ENCODE measurements at regions not wholly inside any gene's neighbourhood (a gene's known extent, or its start where the extent isn't known, plus 50 kb on each side); places are given as distances from the start of the nearest gene placed in this dataset.
"Not testable (repeated sequence)": the region's sequence is repeated elsewhere in the genome, so short reads cannot be mapped to it uniquely, and the experiment has no call there.

DNA sequence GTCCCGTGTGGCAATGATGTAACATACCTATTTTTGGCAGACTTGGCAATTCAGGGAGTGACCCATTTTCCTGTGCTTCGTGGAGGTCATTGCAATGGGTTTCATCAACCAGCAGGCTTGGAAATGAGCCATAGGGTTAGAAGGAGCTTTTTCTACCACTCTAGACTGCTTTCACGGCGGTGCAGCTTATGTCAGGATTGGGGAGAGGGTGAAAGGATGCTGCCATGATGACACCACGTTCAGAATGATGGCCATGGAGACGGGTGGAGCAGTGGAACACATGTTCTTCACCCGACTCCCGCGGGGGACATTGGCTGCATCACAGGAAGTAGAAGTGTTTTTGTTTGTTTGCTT is 220.2 kb downstream of the EMX2 start:
- in situ Hi-C loops (cut with HindIII; ENCODE audit: low sequenced_read_pairs), result no loop called here
- DNase-seq (ENCODE audit: low spot score), result no peak

DNA sequence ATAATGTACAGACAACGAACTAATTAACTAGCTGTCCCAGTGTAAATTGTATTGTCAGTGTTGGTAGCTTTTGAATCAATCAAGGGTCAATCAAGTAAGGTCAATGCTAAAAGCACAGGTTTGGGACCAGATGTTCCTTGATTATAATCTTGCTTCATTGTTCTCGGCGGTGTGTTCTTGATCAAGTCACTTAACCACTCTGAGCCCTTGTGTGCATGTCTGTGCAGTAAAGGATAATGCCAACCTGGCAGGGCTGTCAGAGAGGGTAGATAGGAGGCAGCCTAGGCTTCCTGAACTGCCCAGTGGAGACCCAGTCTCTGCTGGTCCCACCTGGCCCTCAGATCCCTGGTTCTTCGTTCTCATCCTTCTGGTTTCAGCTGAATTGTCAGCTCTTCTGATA is 221.0 kb downstream of the EMX2 start:
- in situ Hi-C loops (cut with HindIII; ENCODE audit: low sequenced_read_pairs), result no loop called here
- no peak for DNase-seq (ENCODE audit: low spot score)

DNA sequence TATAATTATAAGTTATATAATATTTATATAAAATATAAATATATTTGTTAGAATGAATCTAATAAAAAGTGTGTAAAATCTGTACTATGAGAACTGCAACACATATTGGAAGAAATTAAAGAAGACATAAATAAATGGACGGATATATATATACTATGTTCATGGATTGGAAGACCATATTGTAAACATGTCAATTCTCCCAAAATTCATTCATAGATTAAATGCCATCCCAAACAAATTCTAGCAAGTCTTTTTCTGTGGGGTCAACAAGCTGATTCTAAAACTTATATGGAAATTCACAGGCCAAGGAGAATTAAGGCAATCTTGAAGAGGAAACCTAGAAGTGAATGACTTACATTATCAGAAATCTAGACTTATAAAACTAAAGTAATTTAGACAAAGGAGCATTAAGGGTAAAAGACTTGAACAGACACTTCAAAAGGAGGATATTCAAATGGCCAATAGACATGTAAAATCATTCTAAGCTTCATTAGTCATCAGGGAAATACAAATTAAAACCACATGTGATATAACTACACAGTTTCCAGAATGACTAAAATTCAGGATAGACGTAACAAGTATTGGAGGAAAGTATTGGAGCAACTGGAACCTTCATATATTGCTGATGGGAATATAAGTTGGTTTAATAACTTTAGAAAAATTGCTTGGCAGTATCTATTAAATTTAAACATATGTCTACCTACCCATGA is 225.9 kb downstream of the EMX2 start:
- DNase-seq (ENCODE audit: low spot score), result no peak
- in situ Hi-C loops (cut with HindIII; ENCODE audit: low sequenced_read_pairs), result no loop called here

DNA sequence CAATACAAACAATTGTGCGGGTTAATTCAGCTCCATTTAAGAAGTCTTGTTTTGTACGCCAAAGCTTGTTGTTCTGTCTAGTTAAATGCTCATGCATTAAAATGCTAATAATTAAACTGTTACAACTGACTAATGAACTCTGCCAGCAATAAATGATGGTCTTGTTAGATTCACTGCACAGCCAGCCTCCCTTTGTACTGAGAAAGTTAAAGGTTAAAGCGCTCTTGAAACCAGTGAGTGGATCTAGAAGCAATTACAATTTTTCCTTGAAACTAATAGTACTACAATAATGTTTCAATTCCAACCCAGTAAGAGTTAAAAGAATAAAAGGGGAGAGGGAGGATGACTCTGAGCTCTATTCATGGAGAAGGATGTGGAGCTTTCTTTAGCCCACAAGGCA is 233.0 kb downstream of the EMX2 start:
- DNase-seq (ENCODE audit: low spot score), result no peak
- in situ Hi-C loops (cut with HindIII; ENCODE audit: low sequenced_read_pairs), result no loop called here

DNA sequence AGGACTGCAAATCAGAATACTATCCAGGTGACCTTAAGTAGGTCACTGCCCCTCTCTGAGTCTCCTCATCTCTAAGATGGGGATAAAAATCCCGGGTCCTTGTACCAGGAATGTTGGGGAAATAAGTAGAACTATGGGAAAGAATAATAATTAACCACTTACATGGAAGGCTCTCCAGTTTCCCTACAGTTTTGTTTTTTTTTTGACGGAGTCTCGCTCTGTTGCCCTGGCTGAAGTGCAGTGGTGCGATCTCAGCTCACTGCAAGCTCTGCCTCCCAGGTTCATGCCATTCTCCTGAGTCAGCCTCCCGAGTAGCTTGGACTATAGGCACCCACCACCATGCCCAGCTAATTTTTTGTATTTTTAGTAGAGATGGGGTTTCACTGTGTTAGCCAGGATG is 234.7 kb downstream of the EMX2 start:
- in situ Hi-C loops (cut with HindIII; ENCODE audit: low sequenced_read_pairs); DNase-seq (ENCODE audit: low spot score): not testable (repeated sequence)

DNA sequence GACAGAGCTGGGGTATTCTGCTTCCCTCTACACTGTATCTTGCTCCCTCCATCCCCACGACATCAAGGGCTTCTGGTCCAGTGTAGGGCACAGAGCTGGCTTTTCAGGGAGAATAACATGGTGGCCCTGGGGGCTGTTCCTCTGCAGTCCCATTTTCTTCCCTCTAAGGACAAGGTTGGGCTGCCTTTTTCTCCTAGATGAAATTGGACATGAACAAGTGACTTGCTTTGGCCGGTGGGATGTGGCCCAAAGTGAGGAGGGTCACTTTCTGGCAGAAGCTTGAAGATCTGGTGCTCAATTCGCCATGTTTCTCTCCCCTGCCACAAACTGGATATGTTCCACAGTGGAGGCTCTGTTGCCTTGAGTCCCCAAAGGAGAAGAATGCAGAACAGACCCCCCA is 235.7 kb downstream of the EMX2 start:
- in situ Hi-C loops (cut with HindIII; ENCODE audit: low sequenced_read_pairs), result no loop called here

DNA sequence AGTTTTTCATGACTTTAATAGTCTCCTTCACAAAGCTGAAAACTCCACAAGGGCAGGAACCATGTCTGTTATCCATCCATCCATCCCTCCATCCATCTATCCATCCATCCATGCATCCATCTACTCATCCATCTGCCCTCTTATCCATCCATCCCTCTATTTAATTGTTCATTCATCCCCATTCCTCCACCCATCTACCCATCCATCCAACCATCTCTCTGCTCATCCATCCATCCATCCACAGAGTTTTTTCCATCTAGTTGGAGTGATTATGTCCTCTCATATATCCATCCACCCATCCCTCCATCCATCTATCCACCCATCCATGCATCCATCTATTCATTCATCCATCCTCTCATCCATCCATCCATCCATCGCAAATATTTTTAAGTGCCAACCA is 237.9 kb downstream of the EMX2 start:
- in situ Hi-C loops (cut with HindIII; ENCODE audit: low sequenced_read_pairs), result no loop called here
- no peak for DNase-seq (ENCODE audit: low spot score)

More for the DNA sequence above, 235.7 kb downstream of the EMX2 start:
- DNase-seq (ENCODE audit: low spot score), result no peak

DNA sequence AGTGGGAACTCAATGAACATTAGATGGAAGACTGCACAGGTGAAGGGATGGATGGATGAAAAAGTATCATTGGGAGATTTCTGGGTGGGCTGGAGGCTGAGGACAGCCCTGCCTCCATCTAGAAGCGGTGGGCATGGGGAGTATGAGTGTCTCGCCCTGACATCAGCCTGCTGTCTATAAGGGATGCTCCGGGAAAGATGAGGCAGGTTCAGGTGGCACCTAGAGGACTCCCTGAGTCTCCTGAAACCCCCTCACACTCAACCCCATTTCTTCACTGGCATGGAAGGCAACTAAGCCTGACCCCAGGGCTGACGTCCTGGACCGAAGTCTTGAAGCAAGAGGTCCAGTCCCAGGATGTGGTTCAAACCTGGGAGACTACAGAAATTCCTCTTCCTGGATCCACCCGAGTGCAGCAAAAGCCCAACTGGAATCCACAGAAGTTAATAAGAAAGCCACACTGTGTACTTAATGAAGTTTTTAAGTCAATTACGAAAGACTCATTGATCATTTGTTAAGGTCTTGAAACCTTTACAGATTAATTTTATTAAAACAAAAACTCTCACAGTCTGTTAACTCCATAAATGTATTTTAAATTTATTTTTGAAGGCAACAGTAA is 238.8 kb downstream of the EMX2 start:
- in situ Hi-C loops (cut with HindIII; ENCODE audit: low sequenced_read_pairs), result no loop called here

DNA sequence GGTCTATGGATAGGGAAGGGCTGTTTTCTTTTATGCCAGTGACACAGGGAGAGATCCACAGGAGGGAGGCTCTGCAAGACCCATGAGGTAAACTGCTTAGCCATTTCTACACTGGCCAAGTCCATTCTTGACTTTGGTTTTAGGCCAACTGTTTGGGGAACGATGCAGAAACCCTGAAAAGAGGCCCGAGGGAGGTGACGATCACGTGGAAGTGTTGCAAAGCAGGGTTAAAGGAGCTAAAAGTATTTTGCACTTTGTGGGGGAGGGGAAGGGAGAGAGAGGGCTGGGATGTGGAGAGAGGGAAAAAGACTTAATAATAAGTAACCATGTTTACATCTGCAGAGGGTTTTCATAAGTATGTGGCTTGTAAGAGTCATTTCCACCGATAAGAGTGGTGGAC is 239.7 kb downstream of the EMX2 start:
- in situ Hi-C loops (cut with HindIII; ENCODE audit: low sequenced_read_pairs), result no loop called here
- DNase-seq (ENCODE audit: low spot score), result no peak

More for the DNA sequence above, 238.8 kb downstream of the EMX2 start:
- DNase-seq (ENCODE audit: low spot score), result no peak

DNA sequence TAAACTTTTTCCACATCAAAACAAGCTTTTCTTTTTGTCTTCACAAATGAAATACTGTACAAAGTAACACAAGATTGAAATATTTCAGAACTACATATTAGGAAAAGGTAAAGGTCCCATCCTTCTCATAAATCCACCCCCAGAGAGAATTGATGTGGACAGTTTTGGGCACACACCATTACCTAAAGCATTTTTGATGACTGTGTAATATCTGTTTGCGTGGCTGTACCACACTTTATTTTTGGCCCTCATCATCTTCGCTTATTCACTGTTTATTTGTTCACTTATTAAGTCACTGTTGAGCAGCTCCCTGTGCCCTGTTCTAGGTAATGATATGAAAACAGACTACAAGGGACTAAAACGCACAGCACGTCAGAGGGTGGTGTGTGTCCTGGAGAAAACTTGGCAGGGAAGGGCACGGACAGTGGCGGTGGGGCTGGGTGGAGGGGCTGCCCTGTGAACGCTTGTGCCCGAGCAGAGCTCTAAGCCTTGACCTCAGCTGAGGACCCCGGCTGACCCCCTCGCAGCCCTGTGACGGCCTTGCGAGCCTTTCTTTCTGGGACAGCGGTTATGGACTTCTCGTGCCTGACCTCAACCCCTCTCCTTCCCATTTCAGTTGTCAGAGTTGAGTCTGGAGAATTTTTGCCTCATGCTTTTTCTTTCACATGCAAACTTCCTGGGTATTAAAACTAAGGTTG is 241.3 kb downstream of the EMX2 start:
- DNase-seq (ENCODE audit: low spot score), result no peak
- in situ Hi-C loops (cut with HindIII; ENCODE audit: low sequenced_read_pairs), result no loop called here

DNA sequence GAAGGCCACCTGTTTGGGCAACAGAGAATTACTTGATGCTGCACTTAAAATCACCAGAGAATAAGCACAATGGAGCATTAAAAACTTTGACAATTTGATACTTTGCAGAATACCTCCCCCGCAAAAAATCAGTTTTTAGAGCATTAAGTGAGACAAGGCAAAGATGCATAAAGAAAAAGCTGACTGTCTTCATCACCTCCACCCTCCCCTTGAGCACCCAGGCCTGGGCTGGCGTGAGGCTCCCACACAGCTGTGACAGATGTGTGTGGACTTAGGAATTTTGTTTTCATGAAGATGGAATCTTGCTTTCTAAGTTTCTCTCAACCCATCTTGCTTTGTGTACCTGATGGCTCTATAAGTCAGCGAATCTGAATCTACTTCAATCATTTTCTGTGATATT is 242.2 kb downstream of the EMX2 start:
- in situ Hi-C loops (cut with HindIII; ENCODE audit: low sequenced_read_pairs), result no loop called here
- DNase-seq (ENCODE audit: low spot score), result no peak

DNA sequence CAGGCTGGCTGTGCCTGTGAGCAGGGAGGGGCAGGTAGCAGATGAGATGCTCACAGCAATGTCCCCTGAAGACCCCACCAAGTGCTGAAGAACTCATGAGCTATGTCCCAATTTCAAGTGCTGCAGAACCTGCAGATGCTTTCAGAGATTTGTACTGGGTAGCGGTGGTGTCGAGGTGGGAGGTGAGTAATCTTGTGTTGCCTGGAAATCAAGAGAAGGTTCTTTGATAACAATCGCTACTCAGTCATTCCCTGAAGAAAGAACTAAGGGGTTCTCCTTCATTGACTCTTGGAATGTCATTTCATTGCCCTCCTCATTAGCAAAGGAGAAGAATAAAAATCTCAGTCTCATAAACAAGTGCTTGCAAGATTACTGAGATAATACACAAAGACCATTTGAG is 246.4 kb downstream of the EMX2 start:
- in situ Hi-C loops (cut with HindIII; ENCODE audit: low sequenced_read_pairs), result no loop called here
- DNase-seq (ENCODE audit: low spot score), result no peak

DNA sequence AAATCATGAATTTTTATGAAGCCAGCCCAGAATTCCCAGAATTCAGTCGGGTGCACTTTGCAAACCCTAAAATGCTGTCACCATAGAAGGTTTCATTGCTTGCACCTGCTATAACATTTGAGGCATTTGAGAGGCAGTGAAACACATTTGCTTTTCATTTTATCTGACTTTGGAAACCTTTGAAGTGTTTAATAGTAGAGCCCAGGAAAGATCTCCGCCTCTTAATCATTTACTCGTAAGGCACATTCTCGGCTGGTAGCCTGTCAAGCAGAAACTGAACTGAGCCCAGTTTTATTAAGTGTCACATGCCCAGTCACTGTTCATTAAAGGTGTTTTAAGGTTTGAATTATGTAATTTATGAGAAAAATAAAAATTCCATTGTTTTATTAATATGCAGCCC is 247.6 kb downstream of the EMX2 start:
- in situ Hi-C loops (cut with HindIII; ENCODE audit: low sequenced_read_pairs), result no loop called here
- no peak for DNase-seq (ENCODE audit: low spot score)

DNA sequence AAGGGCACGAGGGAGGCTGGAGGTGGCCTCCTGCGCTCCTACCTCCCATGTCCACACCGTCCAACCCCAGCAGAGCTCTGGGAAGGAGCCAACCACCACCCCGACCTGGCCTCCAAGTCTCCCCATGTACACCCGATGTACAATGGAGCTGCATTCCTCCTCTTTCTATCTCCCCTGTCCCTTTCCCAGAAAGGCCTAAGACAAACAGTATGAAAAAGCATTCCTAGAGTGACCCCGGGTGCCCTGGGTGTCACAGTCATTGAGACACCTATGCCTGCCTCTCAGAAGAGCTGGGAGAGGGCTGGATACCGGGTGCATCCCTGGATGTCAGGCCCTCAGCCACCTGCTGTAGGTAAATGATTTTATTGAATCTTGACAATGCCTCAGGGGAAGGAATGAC is 248.1 kb downstream of the EMX2 start:
- in situ Hi-C loops (cut with HindIII; ENCODE audit: low sequenced_read_pairs), result no loop called here
- DNase-seq (ENCODE audit: low spot score), result no peak

DNA sequence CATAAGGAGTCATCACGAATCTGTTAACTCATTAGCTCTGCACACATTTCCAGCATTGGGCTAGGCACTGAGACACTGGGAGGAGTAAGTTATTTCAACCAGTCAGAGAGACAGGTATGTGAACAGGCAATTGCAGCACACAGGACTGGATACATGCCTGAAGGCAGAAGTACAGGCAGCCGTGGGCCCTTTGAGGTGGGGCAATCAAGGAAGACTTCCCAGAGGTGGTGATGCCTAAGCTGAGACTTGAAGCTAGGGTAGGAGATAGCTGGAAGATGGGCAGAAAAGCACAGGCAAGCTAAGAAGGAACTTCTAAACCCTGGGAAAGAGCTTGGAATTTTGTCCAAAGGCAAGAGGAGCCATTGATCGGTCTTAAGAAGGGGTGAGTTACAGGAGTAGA is 249.7 kb downstream of the EMX2 start:
- in situ Hi-C loops (cut with HindIII; ENCODE audit: low sequenced_read_pairs), result no loop called here
- no peak for DNase-seq (ENCODE audit: low spot score)

DNA sequence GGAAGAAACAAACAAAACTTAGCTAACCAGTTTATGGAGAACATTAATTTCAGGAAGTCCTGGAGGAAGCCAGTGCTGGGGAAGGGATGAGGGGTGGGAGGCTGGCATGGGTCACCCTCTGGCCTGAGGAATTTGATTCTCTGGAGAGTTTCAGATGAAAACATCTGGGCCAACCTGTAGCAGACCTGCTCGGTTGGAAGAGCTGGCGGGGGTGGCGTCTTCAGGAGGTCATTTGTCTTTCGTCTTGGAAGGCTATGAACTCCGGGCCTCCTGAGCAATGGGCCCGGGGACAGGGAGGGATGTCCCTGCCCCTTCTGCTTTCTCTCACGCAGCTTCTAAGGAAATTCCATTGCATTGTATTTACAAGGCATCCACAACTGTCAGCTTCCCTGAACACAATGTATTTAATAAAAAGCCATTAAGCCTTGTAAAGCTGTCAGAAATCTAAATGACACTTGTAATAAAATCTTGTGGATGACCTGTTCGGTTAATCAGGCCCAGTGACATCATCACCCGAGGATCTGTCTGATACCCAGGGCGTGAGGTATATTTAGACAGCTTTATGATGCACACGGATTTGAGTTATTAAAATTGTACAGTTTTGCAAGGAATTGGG is 250.5 kb downstream of the RAB11FIP2 start:
- DNase-seq (ENCODE audit: low spot score), result no peak
- in situ Hi-C loops (cut with HindIII; ENCODE audit: low sequenced_read_pairs), result no loop called here

DNA sequence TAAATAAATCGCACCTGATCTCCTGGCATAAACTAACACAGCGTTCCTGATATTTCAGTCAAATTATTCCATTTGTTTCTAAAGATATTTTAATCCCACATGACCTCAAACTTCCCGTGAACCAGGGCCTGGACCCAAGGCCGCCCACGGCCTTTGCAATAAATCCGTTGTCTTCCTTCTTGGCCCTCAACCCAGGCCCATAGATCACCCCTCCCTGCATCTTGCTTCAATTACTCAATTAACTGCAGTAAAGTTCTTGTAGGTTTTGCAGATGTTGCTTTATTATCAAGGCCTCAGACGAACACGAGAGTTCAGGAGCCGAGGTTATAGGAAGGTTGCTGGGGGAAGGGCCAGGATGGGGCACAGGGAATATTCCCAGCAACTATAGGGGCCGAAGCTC is 249.4 kb downstream of the RAB11FIP2 start:
- in situ Hi-C loops (cut with HindIII; ENCODE audit: low sequenced_read_pairs), result no loop called here
- no peak for DNase-seq (ENCODE audit: low spot score)

DNA sequence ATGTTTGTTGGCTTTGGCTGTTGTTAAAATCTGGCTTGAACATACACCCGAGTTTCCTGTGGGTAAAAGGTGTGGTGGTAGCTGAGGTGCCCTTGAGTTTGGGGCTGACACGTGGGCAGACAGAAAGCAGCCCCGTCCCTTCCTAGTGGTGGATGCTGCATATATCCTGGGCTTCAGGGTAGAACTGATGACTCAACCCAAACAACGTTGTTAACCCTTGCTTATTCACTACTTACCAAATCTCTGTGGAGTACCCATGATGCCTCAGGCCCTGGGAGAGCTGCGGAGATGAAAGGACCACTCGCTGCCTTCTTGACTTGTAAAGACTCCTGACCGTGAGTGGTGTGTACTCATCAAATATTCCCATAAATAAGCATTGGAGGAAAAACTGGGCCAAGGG is 245.1 kb downstream of the RAB11FIP2 start:
- DNase-seq (ENCODE audit: low spot score), result no peak
- in situ Hi-C loops (cut with HindIII; ENCODE audit: low sequenced_read_pairs), result no loop called here

DNA sequence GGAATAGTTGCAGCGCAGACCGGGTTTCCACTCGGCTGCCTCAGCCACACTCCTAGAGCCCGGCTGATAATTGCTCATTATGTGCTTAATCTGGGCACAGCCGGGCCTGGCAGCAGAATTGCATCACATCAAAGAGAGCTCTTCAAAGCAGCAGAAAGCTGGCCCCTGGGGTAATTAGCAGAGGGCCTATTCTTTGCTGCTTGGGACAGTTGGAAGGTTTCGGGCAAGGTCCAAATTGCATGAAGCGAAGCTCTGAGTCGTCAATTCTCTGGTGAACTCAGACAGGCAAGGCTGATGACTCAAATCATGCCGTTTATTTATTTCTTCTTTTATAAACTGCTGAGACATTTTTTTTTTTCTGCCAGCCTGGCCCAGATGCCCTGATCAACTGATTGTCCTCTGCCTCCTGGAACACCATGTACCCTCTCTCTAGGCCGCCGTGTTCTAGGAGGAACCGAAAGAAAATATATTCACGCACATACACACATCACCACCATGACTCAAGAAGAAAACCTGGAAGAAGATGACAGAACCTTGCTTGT is 242.2 kb downstream of the RAB11FIP2 start:
- DNase-seq (ENCODE audit: low spot score), result peak; percentile 11
- in situ Hi-C loops (cut with HindIII; ENCODE audit: low sequenced_read_pairs), result no loop called here

DNA sequence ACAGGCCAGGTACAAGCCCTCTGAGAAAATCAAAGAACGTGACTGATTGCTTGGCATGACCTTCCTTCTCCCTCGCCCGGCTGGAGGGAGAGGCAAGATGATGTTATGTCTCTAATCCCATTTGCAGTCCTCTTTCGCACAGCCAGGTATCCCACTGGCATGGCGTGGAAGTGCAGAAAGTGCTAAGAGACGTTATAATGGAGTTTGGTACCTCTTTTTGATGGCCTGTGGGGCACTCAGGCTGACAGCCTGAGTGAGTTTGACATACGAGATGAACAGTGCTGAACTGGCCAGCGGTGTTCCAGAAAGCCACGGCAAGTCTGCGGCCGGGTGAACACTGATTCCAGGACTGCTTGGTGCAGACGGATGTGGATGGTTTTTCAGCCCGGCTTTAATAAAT is 241.6 kb downstream of the RAB11FIP2 start:
- DNase-seq (ENCODE audit: low spot score), result no peak
- in situ Hi-C loops (cut with HindIII; ENCODE audit: low sequenced_read_pairs), result no loop called here

Measured in G401 (cell line).